Hepatocyte (in vitro differentiated cells): ENCODE measurements at regions not wholly inside any gene's neighbourhood (a gene's known extent, or its start where the extent isn't known, plus 50 kb on each side); places are given as distances from the start of the nearest gene placed in this dataset.

Experiments used
- CTCF ChIP-seq: fragments of 200-600 bp; sonication (generic); IDR thresholded peaks from 2 replicates; pipeline ENCODE4 v1.5.1; 2016; ENCODE audit warnings: antibody characterized with exemption, mild to moderate bottlenecking; ENCODE audit not compliant: poor library complexity
- EZH2 ChIP-seq: fragments of 200-600 bp; sonication (generic); IDR thresholded peaks from 2 replicates; pipeline ENCODE4 v1.6.1; 2016; ENCODE audit warnings: antibody characterized with exemption, mild to moderate bottlenecking, borderline replicate concordance
- EZH2phosphoT487 ChIP-seq: fragments of 200-600 bp; sonication (generic); IDR thresholded peaks from one replicate; pipeline ENCODE4 v1.6.1; 2018; ENCODE audit warnings: antibody characterized with exemption, mild to moderate bottlenecking, low read depth, moderate library complexity; ENCODE audit not compliant: unreplicated experiment, severe bottlenecking

GRCh38 chr9:13023498-13023897 lies 248.7 kb downstream of the LURAP1L start:
- TF ChIP-seq EZH2 (no peak), CTCF (no peak), EZH2phosphoT487 (no peak)
